TTC549 (cell line): ENCODE measurements at regions not wholly inside any gene's neighbourhood (a gene's known extent, or its start where the extent isn't known, plus 50 kb on each side); places are given as distances from the start of the nearest gene placed in this dataset.
"Not testable (repeated sequence)": the region's sequence is repeated elsewhere in the genome, so short reads cannot be mapped to it uniquely, and the experiment has no call there.

Experiments used
- FAIRE-seq: peaks from 2 replicates; lab custom pipeline; 2012; peaks lifted over from hg19 to GRCh38; lab: Jason Lieb, UNC

DNA sequence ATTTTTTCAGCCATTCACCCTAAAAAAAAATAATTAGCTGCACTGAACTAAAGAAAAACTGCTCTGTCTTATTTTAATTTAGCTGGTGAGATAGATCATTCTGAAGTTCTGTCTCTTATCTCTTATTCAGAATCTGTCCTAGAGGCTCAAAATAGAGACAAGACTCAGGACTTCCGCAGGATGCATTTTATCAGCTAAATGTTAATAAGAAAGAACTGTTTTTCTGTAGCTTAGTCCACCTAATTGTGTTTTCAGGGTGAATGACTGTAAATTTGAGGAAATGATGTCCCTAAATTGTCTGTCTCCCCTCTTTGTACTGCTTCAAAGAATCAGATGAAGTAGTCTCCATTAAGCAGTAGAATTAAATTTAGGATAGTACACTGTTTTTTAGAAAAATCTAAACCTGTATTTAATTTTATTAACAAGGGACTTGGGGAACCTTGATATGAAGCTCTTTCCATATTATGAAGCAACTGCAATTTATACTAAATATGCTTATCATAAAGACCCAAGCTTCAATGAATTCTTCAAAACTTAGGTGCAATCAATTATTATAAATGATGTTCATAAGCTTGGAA, 671.9 kb downstream of the RWDD3 start:
- no peak for FAIRE-seq

- not testable (repeated sequence) for FAIRE-seq
Observed at GRCh38 chr1:95911739-95912138, 677.7 kb downstream of the RWDD3 start.

DNA sequence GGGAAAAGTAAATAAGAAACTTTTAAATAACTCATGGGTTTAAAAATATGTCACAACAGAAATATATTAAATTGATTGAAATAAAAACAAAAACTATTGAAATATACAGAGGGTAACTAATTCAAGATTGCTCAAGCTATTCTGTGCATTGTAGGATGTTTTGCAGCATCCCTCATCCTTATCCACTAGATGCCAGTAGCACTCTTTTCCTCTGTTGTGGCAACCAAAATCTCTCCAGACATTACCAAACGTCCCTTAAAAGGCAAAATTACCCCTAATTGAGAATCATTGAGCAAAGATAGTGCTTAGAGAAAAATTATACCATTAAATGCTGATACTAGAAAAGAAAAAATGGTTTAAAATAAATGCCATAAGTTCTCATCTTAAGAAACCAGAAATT, 682.6 kb downstream of the RWDD3 start:
- FAIRE-seq, result peak; percentile 65

- FAIRE-seq, result no peak
Observed at GRCh38 chr1:95924684-95925083, 690.7 kb downstream of the RWDD3 start.

- no peak for FAIRE-seq
Observed at GRCh38 chr1:95926331-95926730, 692.3 kb downstream of the RWDD3 start.

- no peak for FAIRE-seq
Observed at GRCh38 chr1:95927061-95927460, 693.1 kb downstream of the RWDD3 start.

DNA sequence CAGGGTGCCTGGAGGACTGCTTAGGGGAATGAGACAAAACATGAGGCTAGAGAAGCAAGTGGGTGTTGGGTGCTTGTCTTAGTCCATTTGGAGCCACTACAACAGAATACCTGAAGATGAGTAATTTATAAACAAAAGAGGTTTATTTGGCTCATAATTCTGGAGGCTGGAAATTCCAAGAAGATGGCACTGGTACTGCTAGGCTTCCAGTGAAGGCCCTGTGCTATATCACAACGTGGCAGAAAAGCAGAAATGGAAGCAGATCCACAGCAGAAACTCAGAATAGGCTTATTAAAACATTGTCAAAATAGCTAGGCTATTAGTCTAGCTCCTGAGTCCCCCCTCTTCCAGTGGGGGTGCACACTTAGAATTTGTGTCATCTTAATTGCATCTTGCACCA, 701.7 kb downstream of the RWDD3 start:
- no peak for FAIRE-seq

DNA sequence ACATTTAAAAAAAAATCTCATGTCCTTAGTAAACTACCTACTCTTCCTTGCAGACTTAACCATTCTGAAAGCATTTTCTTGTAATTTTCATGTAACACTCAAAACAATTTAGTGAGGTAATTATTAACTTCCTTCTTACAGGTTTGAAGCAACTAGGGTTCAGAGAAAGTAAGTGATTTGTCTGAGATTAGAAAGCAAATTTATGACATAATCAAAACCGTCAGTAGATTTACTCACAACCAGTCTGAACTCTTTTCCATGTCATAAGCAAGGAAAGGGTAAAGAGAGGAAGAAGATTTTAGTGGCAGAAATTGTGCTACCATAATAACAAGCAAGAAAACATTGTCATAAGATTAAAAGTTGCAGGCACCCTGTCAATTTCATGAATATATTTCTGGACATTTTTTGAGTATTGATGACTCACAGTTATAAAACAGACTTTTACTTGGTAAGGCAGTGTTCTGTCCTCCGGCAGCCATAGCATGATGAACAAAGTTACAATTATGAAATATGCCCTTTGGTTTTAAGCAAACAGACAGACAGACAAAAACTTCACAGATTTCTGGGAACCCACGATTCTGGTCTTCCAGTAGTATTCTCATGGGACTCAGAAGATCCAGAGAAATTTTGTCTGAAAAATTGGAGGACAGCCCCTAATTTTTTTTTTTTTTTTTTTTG, 707.2 kb downstream of the RWDD3 start:
- no peak for FAIRE-seq

DNA sequence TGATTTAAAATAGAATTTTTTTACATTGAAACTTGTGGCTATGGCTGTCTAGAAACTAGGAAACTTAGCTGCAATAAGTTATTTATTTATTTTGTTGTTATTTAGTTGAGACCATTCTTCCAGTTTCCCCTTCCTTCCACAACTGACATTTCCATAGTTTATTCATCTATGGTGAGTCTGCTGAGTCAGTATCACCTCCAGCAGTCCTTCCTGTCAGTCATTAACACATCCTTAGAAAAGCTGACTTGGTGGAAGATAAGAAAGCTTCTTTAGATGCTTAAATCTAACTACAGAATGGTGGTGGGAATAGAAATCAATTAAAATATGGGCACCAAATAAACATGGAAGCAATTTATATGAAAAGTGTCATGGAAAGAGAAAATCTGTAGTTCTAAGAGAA, 714.0 kb downstream of the RWDD3 start:
- FAIRE-seq, result no peak

DNA sequence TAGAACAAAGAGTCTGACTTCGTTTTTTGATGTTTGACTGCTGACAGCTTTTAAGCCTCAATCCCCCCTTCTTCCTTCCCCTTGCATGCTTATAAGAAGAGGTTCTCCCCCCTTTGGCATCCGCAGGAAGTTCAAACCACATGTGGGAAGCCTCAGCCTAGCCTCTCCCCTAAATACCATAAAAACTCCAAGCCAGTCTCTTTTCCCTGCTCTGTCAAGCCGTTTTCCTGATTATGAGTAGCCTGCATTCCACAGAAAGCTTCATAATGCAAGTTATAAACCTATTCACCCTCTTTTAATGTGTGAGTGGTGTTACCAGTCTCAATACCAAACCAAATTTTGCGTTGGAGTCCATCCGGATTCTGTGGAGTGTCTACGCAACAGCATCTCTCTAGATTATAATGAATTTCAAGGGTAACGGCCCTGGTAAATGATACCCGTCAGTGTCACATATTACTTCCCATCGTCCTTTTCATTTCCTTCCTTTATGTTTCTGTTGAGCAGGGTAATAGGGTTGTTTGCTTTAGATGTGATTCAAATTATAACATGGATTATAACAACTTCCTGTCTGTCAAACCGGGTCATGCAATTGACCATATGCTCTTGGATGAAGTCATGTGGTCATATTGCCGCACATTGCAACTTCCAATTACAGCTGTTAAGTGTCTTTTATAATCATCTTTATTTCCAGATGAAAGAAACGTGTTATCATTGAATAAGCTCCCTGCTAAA, 717.5 kb downstream of the RWDD3 start:
- FAIRE-seq, result no peak

- FAIRE-seq, result peak; percentile 46
Observed at GRCh38 chr1:95953015-95953414, 719.0 kb downstream of the RWDD3 start.

GRCh38 chr1:95954585-95954984, 720.6 kb downstream of the RWDD3 start:
- no peak for FAIRE-seq

GRCh38 chr1:95956215-95956614, 722.2 kb downstream of the RWDD3 start:
- no peak for FAIRE-seq

DNA sequence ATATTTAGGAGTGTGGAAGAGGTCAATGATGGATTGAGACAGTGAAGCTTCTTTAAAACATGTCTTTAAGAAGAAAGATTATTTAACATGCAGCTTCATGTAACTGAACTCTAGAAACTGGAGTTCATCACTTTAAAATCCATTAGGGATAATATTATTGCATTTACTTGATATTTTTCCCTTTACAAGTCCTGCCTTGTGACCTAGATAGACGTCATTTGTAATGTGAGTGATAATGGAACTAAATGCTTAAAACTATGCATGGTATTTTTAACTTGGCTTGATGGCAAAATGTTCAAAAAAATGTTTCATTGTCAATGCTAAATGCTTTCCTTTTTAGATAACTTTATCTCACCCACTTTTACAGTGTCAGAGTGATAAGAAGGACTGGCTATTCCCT, 723.7 kb downstream of the RWDD3 start:
- FAIRE-seq, result no peak

DNA sequence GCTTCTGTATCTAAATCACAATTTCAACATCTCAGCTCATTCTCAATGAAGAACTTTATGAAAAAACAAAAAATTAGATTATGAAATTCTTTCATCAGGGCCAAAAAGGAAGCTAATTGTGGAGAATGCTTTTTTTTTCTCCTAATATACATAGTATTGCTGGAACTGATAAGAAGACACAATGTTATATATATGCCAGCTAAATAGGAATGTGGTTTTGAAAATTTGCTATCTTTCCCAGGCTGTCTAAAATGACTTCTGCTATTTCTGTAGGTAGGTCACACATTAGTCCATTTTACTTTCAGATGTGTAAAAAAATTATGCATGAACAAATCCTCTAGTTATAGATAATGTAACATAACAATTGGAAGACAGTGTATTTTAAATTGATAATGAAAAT, 732.9 kb downstream of the RWDD3 start:
- FAIRE-seq, result no peak

- FAIRE-seq, result no peak
Observed at GRCh38 chr1:95974586-95974985, 740.6 kb downstream of the RWDD3 start.

DNA sequence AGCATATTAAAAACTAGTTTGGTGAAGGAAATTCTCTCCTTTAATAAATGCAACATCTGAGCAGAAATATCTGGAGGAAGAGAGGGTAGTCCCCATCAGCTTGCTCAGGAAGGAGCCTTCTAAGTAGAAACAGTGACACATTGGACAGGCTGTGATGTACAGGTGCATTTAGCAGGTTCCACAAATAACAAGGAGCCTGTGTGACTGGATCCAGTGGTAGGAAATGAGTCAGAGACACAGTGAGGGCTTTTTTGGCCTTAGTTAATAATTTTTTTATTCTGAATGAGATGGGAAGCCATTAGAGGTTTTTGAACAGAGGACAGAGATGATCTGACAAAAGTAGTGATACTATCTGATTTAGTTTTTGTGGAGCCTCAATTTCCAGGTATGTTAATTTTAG, 738.9 kb upstream of the PTBP2 start:
- no peak for FAIRE-seq

GRCh38 chr1:95983831-95984230, 737.8 kb upstream of the PTBP2 start:
- no peak for FAIRE-seq

GRCh38 chr1:95984798-95985374, 736.7 kb upstream of the PTBP2 start:
- no peak for FAIRE-seq

DNA sequence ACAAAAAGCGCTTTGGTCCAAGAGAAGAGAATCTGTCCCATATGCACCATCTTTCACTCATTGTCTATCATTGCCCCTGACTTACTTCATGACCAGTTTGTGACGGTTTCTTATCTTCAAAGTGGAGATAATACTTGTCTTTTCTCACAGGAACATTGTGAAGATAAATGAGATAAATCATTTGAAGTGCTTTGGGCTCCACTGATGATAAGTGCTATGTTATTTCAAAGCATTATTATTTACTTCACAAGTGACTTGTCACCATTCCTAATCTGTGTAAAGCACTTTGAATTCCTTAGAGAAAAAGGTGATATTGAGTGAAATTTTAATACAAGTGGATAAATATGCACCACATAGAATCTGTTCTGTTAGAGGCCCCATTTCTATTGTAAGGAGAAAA, 731.6 kb upstream of the PTBP2 start:
- FAIRE-seq, result no peak

GRCh38 chr1:95991787-95992520, 729.6 kb upstream of the PTBP2 start:
- FAIRE-seq, result no peak

DNA sequence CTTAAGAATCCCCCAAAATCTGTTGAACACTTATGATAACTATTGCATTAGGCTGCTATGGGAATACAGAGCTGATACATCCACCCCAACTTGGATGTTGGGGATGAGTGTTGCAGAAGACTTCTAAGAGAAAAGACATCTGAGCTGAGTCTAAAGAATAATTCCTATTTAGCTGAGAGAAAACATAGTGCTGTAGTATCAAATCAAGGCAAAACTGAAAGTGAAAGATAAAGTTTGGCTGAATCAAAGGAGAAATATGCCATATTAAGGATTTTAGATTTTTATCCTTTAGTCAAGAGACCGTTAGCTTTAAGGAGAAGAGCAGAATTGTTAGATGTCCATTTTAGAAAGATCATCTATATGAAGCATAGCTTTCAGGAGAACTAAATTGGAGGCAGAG, 726.9 kb upstream of the PTBP2 start:
- FAIRE-seq, result no peak

DNA sequence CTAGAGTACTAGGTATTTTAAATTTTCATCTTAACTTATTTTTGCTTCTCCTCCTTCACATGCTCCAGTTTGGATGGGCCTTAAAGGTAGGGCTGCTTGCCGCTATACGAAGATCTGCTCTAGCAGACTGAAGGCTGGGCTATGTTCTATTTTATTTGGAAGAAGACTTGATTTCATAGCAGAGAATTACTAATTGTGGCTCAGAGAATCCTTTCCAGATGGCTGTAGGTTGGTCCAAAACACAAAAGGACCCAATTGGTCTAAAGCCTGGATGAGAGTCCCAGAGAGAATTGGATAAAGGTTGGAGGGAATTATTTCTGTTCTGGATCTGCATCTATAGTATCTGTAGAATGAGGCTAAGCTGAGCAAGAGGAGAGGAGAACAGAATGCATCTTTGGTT, 719.4 kb upstream of the PTBP2 start:
- FAIRE-seq, result no peak
